Liver (tissue), 8 donors: ENCODE measurements at regions not wholly inside any gene's neighbourhood (a gene's known extent, or its start where the extent isn't known, plus 50 kb on each side); places are given as distances from the start of the nearest gene placed in this dataset.

Experiments used
- DNase-seq: peaks from one replicate; pipeline ENCODE4 v3.0.0-alpha.2; 2017; ENCODE audit warnings: low spot score
- H3K27ac ChIP-seq, 2 donors: one replicate each; pipeline ENCODE4 v1.7.0; 2013; ENCODE audit warnings: inconsistent platforms in 2 of 2, low read length in 2 of 2, control low read depth in 1 of 2, low read depth in 1 of 2, mild to moderate bottlenecking in 1 of 2
- H3K27me3 ChIP-seq, 4 donors: one replicate each; pipeline versions ENCODE4 v1.6.1 to v1.7.0; 2013; ENCODE audit warnings: low read length in 3 of 4, inconsistent platforms in 1 of 4, mild to moderate bottlenecking in 1 of 4, moderate library complexity in 1 of 4; ENCODE audit not compliant: control insufficient read depth in 4 of 4, insufficient read depth in 4 of 4
- H3K36me3 ChIP-seq, 4 donors: one replicate each; pipeline versions ENCODE4 v1.6.1 to v1.7.0; 2013; ENCODE audit warnings: low read length in 3 of 4, mild to moderate bottlenecking in 3 of 4, low read depth in 1 of 4, moderate library complexity in 1 of 4; ENCODE audit not compliant: control insufficient read depth in 4 of 4, insufficient read depth in 3 of 4
- H3K4me1 ChIP-seq, 4 donors: one replicate each; pipeline versions ENCODE4 v1.6.1 to v1.7.0; 2013; ENCODE audit warnings: low read length in 3 of 4, mild to moderate bottlenecking in 3 of 4, moderate library complexity in 1 of 4; ENCODE audit not compliant: control insufficient read depth in 4 of 4, insufficient read depth in 4 of 4
- H3K4me3 ChIP-seq, 3 donors: one replicate each; pipeline versions ENCODE4 v1.6.1 to v1.7.0; 2013; ENCODE audit warnings: low read length in 3 of 3, control low read depth in 1 of 3, low read depth in 1 of 3, mild to moderate bottlenecking in 1 of 3
- H3K9ac ChIP-seq, 2 donors: one replicate each; pipeline ENCODE4 v1.7.0; 2013; ENCODE audit warnings: low read length in 2 of 2, mild to moderate bottlenecking in 2 of 2, moderate library complexity in 2 of 2, control low read depth in 1 of 2, low read depth in 1 of 2
- H3K9me3 ChIP-seq, 4 donors: one replicate each; pipeline versions ENCODE4 v1.6.1 to v1.7.0; 2013; ENCODE audit warnings: low read length in 3 of 4; ENCODE audit not compliant: control insufficient read depth in 4 of 4
- ATF3 ChIP-seq: IDR thresholded peaks from 2 replicates; pipeline ENCODE4 v1.6.1; 2016; ENCODE audit warnings: antibody characterized with exemption
- CTCF ChIP-seq: fragments of 150-350 bp; IDR thresholded peaks from 2 replicates; pipeline ENCODE4 v1.5.1; 2017; ENCODE audit warnings: improper control_type of control experiment, low read depth, low read length; ENCODE audit not compliant: missing input control
- FOXA1 ChIP-seq: IDR thresholded peaks from 2 replicates; pipeline ENCODE4 v1.6.1; 2016; ENCODE audit warnings: antibody characterized with exemption
- HNF4A ChIP-seq, 2 donors: conservative IDR thresholded peaks; 2 replicates each; pipeline ENCODE4 v1.6.1; 2016; ENCODE audit warnings: antibody characterized with exemption in 2 of 2, mild to moderate bottlenecking in 2 of 2
- HNF4G ChIP-seq: IDR thresholded peaks from 2 replicates; pipeline ENCODE4 v1.6.1; 2016; ENCODE audit warnings: antibody characterized with exemption
- JUND ChIP-seq, 2 donors: IDR thresholded peaks; 2 replicates each; pipeline ENCODE4 v1.6.1; 2016; ENCODE audit warnings: antibody characterized with exemption in 2 of 2
- MAX ChIP-seq: IDR thresholded peaks from 2 replicates; pipeline ENCODE4 v1.6.1; 2016; ENCODE audit warnings: antibody characterized with exemption
- NR2F2 ChIP-seq: IDR thresholded peaks from 2 replicates; pipeline ENCODE4 v1.6.1; 2016; ENCODE audit warnings: antibody characterized with exemption
- RAD21 ChIP-seq, 2 donors: IDR thresholded peaks; 2 replicates each; pipeline ENCODE4 v1.6.1; 2016; ENCODE audit warnings: antibody characterized with exemption in 2 of 2, mild to moderate bottlenecking in 2 of 2
- RXRA ChIP-seq, 2 donors: IDR thresholded peaks; 2 replicates each; pipeline ENCODE4 v1.6.1; 2017 to 2018; ENCODE audit warnings: antibody characterized with exemption in 2 of 2, mild to moderate bottlenecking in 1 of 2
- SP1 ChIP-seq: IDR thresholded peaks from 2 replicates; pipeline ENCODE4 v1.6.1; 2018; ENCODE audit warnings: antibody characterized with exemption, mild to moderate bottlenecking
- YY1 ChIP-seq: IDR thresholded peaks from 2 replicates; pipeline ENCODE4 v1.6.1; 2016; ENCODE audit warnings: antibody characterized with exemption, mild to moderate bottlenecking
- ZBTB33 ChIP-seq: IDR thresholded peaks from 2 replicates; pipeline ENCODE4 v1.6.1; 2016; ENCODE audit warnings: antibody characterized with exemption
- WGBS: extraction: QIAGEN DNeasy Blood & Tissue Kit; methylation state at CpG from one replicate; pipeline ENCODE4 v1.1.7; 2013; 5-methylcytosine and 5-hydroxymethylcytosine counted together
- donor health status: healthy.
- donor health status: healthy.
- donor health status: healthy.
- donor health status: healthy.
- donor health status: healthy.

GRCh38 chr3:31404871-31405270, 127.9 kb upstream of the STT3B start:
- WGBS = 93% methylated on average over 1 of the region's 1 CpG

GRCh38 chr3:31405515-31405914, 127.2 kb upstream of the STT3B start:
- H3K9ac ChIP-seq = no peak overlapping the region
- H3K9me3 ChIP-seq = no peaks in the 10 kb centered on the region
- H3K36me3 ChIP-seq = no peaks in the 10 kb centered on the region
- TF ChIP-seq RXRA (IDR thresholded peaks at IDR 0.05) = no peak
- no peak for TF ChIP-seq RAD21 (IDR thresholded peaks at IDR 0.05)
- no peak for TF ChIP-seq HNF4G
- no peak for TF ChIP-seq NR2F2
- TF ChIP-seq MAX = no peak
- no peak for TF ChIP-seq SP1
- no peak for TF ChIP-seq CTCF
- H3K27me3 ChIP-seq = peaks cover 0 to 5% (median 0%) of the 10 kb centered on the region in 4 donors
- H3K27ac ChIP-seq = no peak overlapping the region
- DNase-seq = no peak
- 29% methylated on average over 1 of the region's 1 CpG for WGBS
- no peak overlapping the region for H3K4me3 ChIP-seq
- H3K4me1 ChIP-seq = no peaks in the 10 kb centered on the region

More at GRCh38 chr3:31404871-31405270, 127.9 kb upstream of the STT3B start:
- DNase-seq = no peak
- peaks cover 0 to 5% (median 0%) of the 10 kb centered on the region in 4 donors for H3K27me3 ChIP-seq
- no peaks in the 10 kb centered on the region for H3K9me3 ChIP-seq
- no peaks in the 10 kb centered on the region for H3K4me1 ChIP-seq
- H3K36me3 ChIP-seq = no peaks in the 10 kb centered on the region
- H3K27ac ChIP-seq = no peak overlapping the region
- no peak overlapping the region for H3K4me3 ChIP-seq
- H3K9ac ChIP-seq = no peak overlapping the region
- TF ChIP-seq ZBTB33 = no peak
- no peak for TF ChIP-seq FOXA1
- TF ChIP-seq HNF4G = no peak
- TF ChIP-seq YY1 = no peak

- H3K9me3 ChIP-seq = no peaks in the 10 kb centered on the region
- no peaks in the 10 kb centered on the region for H3K36me3 ChIP-seq
- WGBS = 91% methylated on average over 1 of the region's 1 CpG
- DNase-seq = no peak
- peaks cover 0 to 5% (median 0%) of the 10 kb centered on the region in 4 donors for H3K27me3 ChIP-seq
- TF ChIP-seq JUND (IDR thresholded peaks at IDR 0.05) = no peak
- H3K9ac ChIP-seq = no peak overlapping the region
- H3K4me1 ChIP-seq = no peaks in the 10 kb centered on the region
- H3K27ac ChIP-seq = no peak overlapping the region
- no peak overlapping the region for H3K4me3 ChIP-seq
Measured at GRCh38 chr3:31406896-31407295, 125.8 kb upstream of the STT3B start.

- H3K27ac ChIP-seq = no peak overlapping the region
- no peaks in the 10 kb centered on the region for H3K36me3 ChIP-seq
- 91% methylated on average over 4 of the region's 4 CpGs for WGBS
- peaks cover 0 to 2% (median 0%) of the 10 kb centered on the region in 4 donors for H3K27me3 ChIP-seq
- no peaks in the 10 kb centered on the region for H3K9me3 ChIP-seq
- no peak overlapping the region for H3K4me3 ChIP-seq
- H3K9ac ChIP-seq = no peak overlapping the region
- no peak for DNase-seq
- TF ChIP-seq ATF3 (no peak), SP1 (no peak), MAX (no peak), RAD21 (IDR thresholded peaks at IDR 0.05) (no peak), JUND (IDR thresholded peaks at IDR 0.05) (no peak), FOXA1 (no peak), HNF4A (conservative IDR thresholded peaks at IDR 0.05) (no peak)
- no peaks in the 10 kb centered on the region for H3K4me1 ChIP-seq
Measured at GRCh38 chr3:31407665-31408064, 125.1 kb upstream of the STT3B start.
